ENCODE measurements at regions not wholly inside any gene's neighbourhood (a gene's known extent, or its start where the extent isn't known, plus 50 kb on each side); places are given as distances from the start of the nearest gene placed in this dataset.

- TF ChIP-seq ZNF462 (CRISPR knock-in tag; IDR thresholded peaks at IDR 0.05): no peak
- TF ChIP-seq CTCF (conservative IDR thresholded peaks at IDR 0.05; ENCODE audit: low read depth in 2 of 2): no peak
- TF ChIP-seq ZNF114 (CRISPR knock-in tag; IDR thresholded peaks at IDR 0.05): no peak
- no peak for TF ChIP-seq EZH2 (IDR thresholded peaks at IDR 0.05; ENCODE audit: low read depth, unreplicated experiment)
- no peak for TF ChIP-seq POLR2AphosphoS5 (IDR thresholded peaks at IDR 0.05; ENCODE audit: low read depth)
- no peak for TF ChIP-seq NANOG (IDR thresholded peaks at IDR 0.05; ENCODE audit: borderline replicate concordance)
- TF ChIP-seq EZH2phosphoT487 (IDR thresholded peaks at IDR 0.05; ENCODE audit: unreplicated experiment): no peak
- no peak for TF ChIP-seq STAT1 (IDR thresholded peaks at IDR 0.05; ENCODE audit: unreplicated experiment)
- no peak for TF ChIP-seq ZNF331 (CRISPR knock-in tag; IDR thresholded peaks at IDR 0.05; ENCODE audit: low read depth)
Observed at GRCh38 chr13:103517066-103517767, 451.0 kb upstream of the SLC10A2 start (continued).

Data from GM23338 (cell line).